HG03378 (cell line): ENCODE measurements at regions not wholly inside any gene's neighbourhood (a gene's known extent, or its start where the extent isn't known, plus 50 kb on each side); places are given as distances from the start of the nearest gene placed in this dataset.

Experiments
- ATAC-seq: cut with Tn5 transposase; IDR thresholded peaks from one replicate; pipeline ENCODE4 v1.9.1; 2021; ENCODE audit warnings: mild to moderate bottlenecking, moderate library complexity; ENCODE audit not compliant: unreplicated experiment

GRCh38 chr9:23938908-23939307 is 112.9 kb upstream of the ELAVL2 start:
- no peak for ATAC-seq

- ATAC-seq: no peak
Measured at GRCh38 chr9:23934291-23934906, 108.4 kb upstream of the ELAVL2 start.

GRCh38 chr9:23933348-23933747 is 107.3 kb upstream of the ELAVL2 start:
- ATAC-seq: no peak

- ATAC-seq: peak; percentile 60
Measured at GRCh38 chr9:23926368-23926767, 100.3 kb upstream of the ELAVL2 start.

DNA sequence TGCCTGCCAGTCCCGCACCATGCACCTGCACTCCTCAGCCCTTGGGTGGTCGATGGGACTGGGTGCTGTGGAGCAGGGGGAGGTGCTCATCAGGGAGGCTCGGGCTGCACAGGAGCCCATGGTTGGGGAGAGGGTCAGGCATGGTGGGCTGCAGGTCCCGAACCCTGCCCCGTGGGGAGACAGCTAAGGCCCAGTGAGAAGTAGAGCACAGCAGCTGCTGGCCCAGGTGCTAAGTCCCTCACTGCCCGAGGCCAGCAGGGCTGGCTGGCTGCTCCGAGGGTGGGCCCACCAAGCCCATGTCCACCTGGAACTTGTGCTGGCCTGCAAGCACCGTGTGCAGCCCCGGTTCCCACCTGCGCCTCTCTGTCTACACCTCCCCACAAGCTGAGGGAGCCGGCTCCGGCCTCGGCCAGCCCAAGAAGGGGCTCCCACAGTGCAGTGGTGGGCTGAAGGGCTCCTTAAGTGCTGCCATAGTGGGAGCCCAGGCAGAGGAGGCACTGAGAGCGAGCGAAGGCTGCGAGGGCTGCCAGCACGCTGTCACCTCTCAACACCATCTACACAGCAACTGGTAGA is 88.5 kb upstream of the ELAVL2 start:
- ATAC-seq: no peak

DNA sequence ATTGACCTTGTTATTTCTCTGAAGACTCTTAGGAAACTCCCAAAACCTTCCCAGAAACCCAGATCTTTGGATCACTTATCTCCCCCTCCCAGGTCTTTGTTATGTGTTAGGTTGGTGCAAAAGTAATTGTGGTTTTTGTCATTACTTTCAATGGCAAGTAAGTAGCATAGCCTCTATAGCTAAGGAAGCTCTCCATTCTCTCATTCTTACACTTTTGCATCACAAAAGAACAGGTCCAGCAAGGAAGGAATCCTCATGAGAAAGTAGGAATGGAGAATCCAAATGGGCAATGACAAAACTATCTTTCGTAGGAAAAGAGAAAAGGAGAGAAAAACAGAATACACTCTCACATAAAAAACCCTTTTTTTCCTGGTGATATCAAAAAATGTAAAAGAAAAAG is 81.3 kb upstream of the ELAVL2 start:
- ATAC-seq: no peak

GRCh38 chr9:23887781-23888180 is 61.7 kb upstream of the ELAVL2 start:
- ATAC-seq: no peak
